ENCODE measurements at regions not wholly inside any gene's neighbourhood (a gene's known extent, or its start where the extent isn't known, plus 50 kb on each side); places are given as distances from the start of the nearest gene placed in this dataset.

DNA sequence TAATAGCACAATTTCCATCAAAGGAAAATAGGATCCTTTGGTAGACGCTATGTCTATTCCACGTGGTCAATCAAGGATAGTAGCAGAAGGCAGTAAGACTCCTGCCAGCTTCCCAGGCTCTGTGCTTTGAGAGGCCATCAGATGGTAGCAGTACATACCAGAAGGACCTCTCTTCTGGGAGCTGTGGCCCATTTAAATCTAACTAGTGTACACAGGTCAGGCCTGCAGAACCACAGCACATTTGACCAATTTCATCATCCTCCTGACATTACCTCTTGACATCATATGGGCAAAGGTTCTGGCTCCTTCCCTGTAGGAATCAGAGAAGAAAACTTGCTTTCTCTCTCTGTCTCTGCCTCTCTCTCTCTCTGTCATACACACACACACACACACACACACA is 229.6 kb upstream of the HTR2A start:
- Histone ChIP-seq H3K79me2 (ENCODE audit: insufficient read depth, low read length) (no peaks in the 10 kb centered on the region), H4K20me1 (ENCODE audit: insufficient read depth, low read length) (no peaks in the 10 kb centered on the region), H3K4me3 (ENCODE audit: insufficient read depth, low read depth, low read length) (no peak overlapping the region), H2AFZ (ENCODE audit: low read depth, low read length) (no peak overlapping the region), H3K4me1 (ENCODE audit: insufficient read depth, low read length) (no peaks in the 10 kb centered on the region), H3K9me3 (ENCODE audit: insufficient read depth, low read depth, low read length) (no peaks in the 10 kb centered on the region), H3K4me2 (ENCODE audit: low read length) (no peak overlapping the region), H3K27ac (ENCODE audit: low read depth, low read length) (no peak overlapping the region), H3K9ac (ENCODE audit: low read length) (no peak overlapping the region), H3K27me3 (ENCODE audit: insufficient read depth, low read length) (no peaks in the 10 kb centered on the region), H3K36me3 (ENCODE audit: insufficient read depth, low read length) (no peaks in the 10 kb centered on the region)
- DNase-seq (ENCODE audit: low read depth) (no peak), FAIRE-seq (no peak)
- no peaks in the 10 kb centered on the region for H3K9me3 Mint-ChIP-seq (ENCODE audit: unreplicated experiment)
- TF ChIP-seq CTCF (IDR thresholded peaks at IDR 0.05; ENCODE audit: insufficient read depth, low read depth, low read length) (no peak), EZH2 (IDR thresholded peaks at IDR 0.05; ENCODE audit: insufficient read depth, low read length) (no peak)
- no peaks in the 10 kb centered on the region for H3K36me3 Mint-ChIP-seq (ENCODE audit: low read depth, unreplicated experiment)
- no peak overlapping the region for H3K4me3 Mint-ChIP-seq (ENCODE audit: unreplicated experiment)
- no peaks in the 10 kb centered on the region for H3K27me3 Mint-ChIP-seq (ENCODE audit: low read depth, unreplicated experiment)
- no peak overlapping the region for H3K27ac Mint-ChIP-seq (ENCODE audit: unreplicated experiment)
- peaks cover 2% of the 10 kb centered on the region for H3K4me1 Mint-ChIP-seq (ENCODE audit: low read depth, unreplicated experiment)

GRCh38 chr13:47121092-47121763 is 224.4 kb upstream of the HTR2A start:
- Histone ChIP-seq H4K20me1 (ENCODE audit: insufficient read depth, low read length) (no peaks in the 10 kb centered on the region), H2AFZ (ENCODE audit: low read depth, low read length) (no peak overlapping the region), H3K27me3 (ENCODE audit: insufficient read depth, low read length) (no peaks in the 10 kb centered on the region), H3K9ac (ENCODE audit: low read length) (no peak overlapping the region), H3K4me1 (ENCODE audit: insufficient read depth, low read length) (no peaks in the 10 kb centered on the region), H3K79me2 (ENCODE audit: insufficient read depth, low read length) (no peaks in the 10 kb centered on the region), H3K4me3 (ENCODE audit: insufficient read depth, low read depth, low read length) (no peak overlapping the region), H3K4me2 (ENCODE audit: low read length) (no peak overlapping the region), H3K36me3 (ENCODE audit: insufficient read depth, low read length) (no peaks in the 10 kb centered on the region), H3K9me3 (ENCODE audit: insufficient read depth, low read depth, low read length) (no peaks in the 10 kb centered on the region), H3K27ac (ENCODE audit: low read depth, low read length) (no peak overlapping the region)
- H3K27me3 Mint-ChIP-seq (ENCODE audit: low read depth, unreplicated experiment) = no peaks in the 10 kb centered on the region
- no peaks in the 10 kb centered on the region for H3K9me3 Mint-ChIP-seq (ENCODE audit: unreplicated experiment)
- no peak overlapping the region for H3K27ac Mint-ChIP-seq (ENCODE audit: unreplicated experiment)
- peak; percentile 13 for FAIRE-seq
- TF ChIP-seq CTCF (IDR thresholded peaks at IDR 0.05; ENCODE audit: insufficient read depth, low read depth, low read length) = no peak
- no peak for TF ChIP-seq EZH2 (IDR thresholded peaks at IDR 0.05; ENCODE audit: insufficient read depth, low read length)
- no peaks in the 10 kb centered on the region for H3K36me3 Mint-ChIP-seq (ENCODE audit: low read depth, unreplicated experiment)
- H3K4me3 Mint-ChIP-seq (ENCODE audit: unreplicated experiment) = no peak overlapping the region
- no peak for DNase-seq (ENCODE audit: low read depth)
- H3K4me1 Mint-ChIP-seq (ENCODE audit: low read depth, unreplicated experiment) = peaks cover 24% of the 10 kb centered on the region

GRCh38 chr13:47120282-47120681 is 223.4 kb upstream of the HTR2A start:
- Histone ChIP-seq H3K9ac (ENCODE audit: low read length) (no peak overlapping the region), H3K4me3 (ENCODE audit: insufficient read depth, low read depth, low read length) (no peak overlapping the region), H3K4me1 (ENCODE audit: insufficient read depth, low read length) (no peaks in the 10 kb centered on the region), H3K4me2 (ENCODE audit: low read length) (no peak overlapping the region), H3K79me2 (ENCODE audit: insufficient read depth, low read length) (no peaks in the 10 kb centered on the region), H4K20me1 (ENCODE audit: insufficient read depth, low read length) (no peaks in the 10 kb centered on the region), H2AFZ (ENCODE audit: low read depth, low read length) (no peak overlapping the region), H3K36me3 (ENCODE audit: insufficient read depth, low read length) (no peaks in the 10 kb centered on the region), H3K9me3 (ENCODE audit: insufficient read depth, low read depth, low read length) (no peaks in the 10 kb centered on the region), H3K27me3 (ENCODE audit: insufficient read depth, low read length) (no peaks in the 10 kb centered on the region), H3K27ac (ENCODE audit: low read depth, low read length) (no peak overlapping the region)
- no peak overlapping the region for H3K4me3 Mint-ChIP-seq (ENCODE audit: unreplicated experiment)
- H3K27me3 Mint-ChIP-seq (ENCODE audit: low read depth, unreplicated experiment) = no peaks in the 10 kb centered on the region
- H3K36me3 Mint-ChIP-seq (ENCODE audit: low read depth, unreplicated experiment) = no peaks in the 10 kb centered on the region
- FAIRE-seq (no peak), DNase-seq (ENCODE audit: low read depth) (no peak)
- H3K9me3 Mint-ChIP-seq (ENCODE audit: unreplicated experiment) = no peaks in the 10 kb centered on the region
- peak overlapping the region; percentile 90 for H3K27ac Mint-ChIP-seq (ENCODE audit: unreplicated experiment)
- TF ChIP-seq EZH2 (IDR thresholded peaks at IDR 0.05; ENCODE audit: insufficient read depth, low read length) (no peak), CTCF (IDR thresholded peaks at IDR 0.05; ENCODE audit: insufficient read depth, low read depth, low read length) (no peak)
- peaks cover 24% of the 10 kb centered on the region for H3K4me1 Mint-ChIP-seq (ENCODE audit: low read depth, unreplicated experiment)

Data from astrocyte (in vitro differentiated cells and primary cell).